Stimulated activated CD4-positive, alpha-beta T cell treated with anti-CD3 and anti-CD28 coated beads, Interleukin-15, amount 100 ng/mL, for 24 hours (primary cell): ENCODE measurements at regions not wholly inside any gene's neighbourhood (a gene's known extent, or its start where the extent isn't known, plus 50 kb on each side); places are given as distances from the start of the nearest gene placed in this dataset.
"Not testable (repeated sequence)": the region's sequence is repeated elsewhere in the genome, so short reads cannot be mapped to it uniquely, and the experiment has no call there.

Experiments used
- DNase-seq: peaks from one replicate; pipeline ENCODE4 v3.0.0-alpha.2; 2020

DNA sequence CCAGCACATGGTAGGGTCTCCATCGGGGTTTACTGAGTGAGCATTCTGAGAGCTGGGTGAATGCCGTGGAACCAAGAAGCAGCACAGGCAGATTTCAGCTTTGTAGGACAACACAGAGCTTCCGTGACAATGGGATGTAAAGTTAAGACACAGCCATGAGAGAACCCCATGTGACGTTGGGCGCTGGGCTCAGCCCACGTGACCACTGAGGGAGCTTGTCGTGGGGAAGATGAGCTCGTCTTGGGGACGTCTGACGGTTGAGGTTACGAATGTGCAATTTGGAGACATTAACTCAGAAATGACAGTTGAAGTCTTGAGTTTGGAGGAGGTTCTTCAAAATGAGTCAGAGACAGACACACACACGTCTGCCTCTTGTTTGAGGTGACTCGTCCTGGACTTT is 51.5 kb upstream of the MUC20 start:
- peak; percentile 49 for DNase-seq

- not testable (repeated sequence) for DNase-seq
Observed at GRCh38 chr3:195668131-195668766, 52.5 kb upstream of the MUC20 start.

- not testable (repeated sequence) for DNase-seq
Observed at GRCh38 chr3:195665311-195665710, 55.5 kb upstream of the MUC20 start.

GRCh38 chr3:195664131-195664530 is 56.6 kb upstream of the MUC20 start:
- DNase-seq = not testable (repeated sequence)

- not testable (repeated sequence) for DNase-seq
Observed at GRCh38 chr3:195659136-195659533, 61.6 kb upstream of the MUC20 start.

DNA sequence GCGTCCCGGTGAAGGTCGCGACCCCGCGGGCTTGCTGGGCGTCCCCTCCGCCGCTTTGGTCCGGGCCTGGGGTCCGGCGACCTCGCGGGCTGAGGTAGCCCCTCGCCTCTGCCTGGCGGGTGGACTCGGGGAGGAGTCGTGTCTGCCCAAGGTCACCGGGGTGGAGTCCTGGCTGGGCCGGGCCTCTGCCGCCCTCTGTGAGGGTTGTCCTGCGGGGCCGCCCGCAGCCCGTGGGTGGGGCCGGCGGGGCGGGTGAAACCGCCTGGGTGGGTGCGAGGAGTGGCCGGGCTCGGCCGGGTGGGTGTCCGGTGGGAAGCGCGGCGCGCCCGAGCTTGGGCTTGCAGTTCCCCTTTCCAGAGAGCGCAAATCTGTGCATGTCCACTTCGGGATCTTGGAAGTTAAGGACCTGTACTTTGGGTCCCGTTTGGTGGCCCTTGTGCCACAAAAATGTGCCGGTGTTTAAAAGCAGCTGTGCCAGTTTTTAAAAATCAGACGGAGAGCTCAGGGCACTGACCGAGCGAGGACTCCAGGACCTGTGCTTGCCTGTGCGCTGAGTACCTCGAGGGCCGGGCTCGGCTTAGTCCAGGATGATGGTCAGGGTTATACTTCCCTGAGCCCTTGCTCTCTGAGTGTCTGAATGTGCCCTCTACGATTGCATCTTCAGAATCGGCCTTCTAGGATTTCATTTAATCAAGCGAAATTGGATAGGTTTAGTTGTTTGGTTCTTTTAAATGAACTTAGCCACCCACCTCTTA is 62.2 kb upstream of the MUC20 start:
- not testable (repeated sequence) for DNase-seq

DNA sequence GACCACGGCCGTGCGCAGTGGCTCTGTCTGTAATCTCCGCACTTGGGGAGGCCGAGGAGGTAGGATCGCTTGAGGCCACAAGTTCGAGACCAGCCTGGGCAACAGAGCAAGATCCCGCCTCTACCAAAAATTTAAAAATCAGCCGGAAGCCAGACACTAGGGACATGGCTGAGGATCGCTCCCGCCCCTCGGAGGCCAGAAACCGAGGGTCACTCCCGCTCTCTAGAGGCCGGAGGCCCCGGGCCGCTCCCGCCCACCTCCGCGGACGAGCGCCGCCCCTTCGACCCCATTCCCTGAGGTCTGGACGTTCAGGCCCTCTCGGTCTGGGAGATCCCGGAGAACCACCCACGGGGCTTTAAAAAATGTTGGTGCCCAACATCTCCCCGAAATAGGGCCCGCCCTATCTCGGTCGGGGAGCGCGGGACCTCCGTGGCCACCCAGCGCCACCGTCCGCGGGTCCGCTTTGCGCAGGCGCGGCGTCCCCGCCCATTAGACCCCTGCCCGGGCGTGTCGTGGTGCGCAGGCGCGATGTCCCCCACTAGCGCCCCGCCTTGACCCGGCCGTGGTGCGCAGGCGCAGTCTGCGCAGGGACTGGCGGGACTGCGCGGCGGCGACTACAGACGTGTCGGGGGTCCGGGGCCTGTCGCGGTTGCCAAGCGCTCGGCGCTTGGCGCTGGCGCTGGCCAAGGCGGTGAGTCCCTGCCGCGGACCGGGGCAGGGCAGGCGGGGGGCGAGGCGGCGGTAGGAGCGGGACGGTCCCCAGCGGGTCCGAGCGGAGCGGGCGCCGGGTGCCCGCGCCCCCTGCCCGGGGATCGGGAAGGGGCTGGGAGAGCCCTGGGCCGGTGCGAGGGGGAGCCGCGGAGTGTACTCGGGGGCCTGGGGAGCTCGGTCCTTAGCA is 63.1 kb upstream of the MUC20 start:
- DNase-seq = peak; percentile 94

DNA sequence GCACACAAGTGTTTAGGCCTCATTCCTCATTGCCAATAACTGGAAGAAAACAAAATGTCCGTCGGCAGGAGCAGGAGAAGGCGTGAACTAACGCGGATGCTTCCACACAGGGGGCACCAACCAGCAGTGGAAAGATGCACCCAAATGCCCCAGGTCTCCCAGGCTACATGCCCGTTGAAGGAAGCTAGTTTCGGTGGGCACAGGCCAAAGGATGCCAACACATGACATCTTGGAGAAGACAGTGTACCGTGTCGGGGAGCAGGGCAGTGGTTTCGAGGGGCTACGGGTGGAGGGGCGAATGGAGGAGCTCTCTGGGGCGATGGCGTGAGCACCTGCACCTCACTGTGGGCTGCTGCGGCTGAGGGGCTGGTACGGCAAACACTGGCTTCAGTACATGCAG is 64.7 kb upstream of the MUC20 start:
- DNase-seq = not testable (repeated sequence)

DNA sequence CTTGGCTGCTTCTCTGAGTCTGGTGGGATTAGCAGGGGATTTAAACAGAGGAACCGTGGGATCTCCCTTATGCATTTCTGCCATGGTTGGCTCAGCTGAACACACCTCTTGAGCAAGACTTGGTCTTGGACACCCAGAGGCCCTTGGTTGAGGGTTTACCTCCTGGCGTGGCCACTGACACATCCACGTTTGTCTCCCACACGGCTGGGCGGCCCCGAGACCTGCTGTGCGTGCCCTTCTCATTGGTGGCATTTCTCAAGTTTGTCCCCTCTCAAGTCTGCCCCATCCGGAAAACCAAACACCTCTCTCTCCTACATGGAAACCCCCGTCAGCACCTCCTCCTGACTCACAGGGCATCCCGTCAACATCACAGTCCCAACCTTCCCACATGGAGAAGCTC is 66.0 kb upstream of the MUC20 start:
- not testable (repeated sequence) for DNase-seq

DNA sequence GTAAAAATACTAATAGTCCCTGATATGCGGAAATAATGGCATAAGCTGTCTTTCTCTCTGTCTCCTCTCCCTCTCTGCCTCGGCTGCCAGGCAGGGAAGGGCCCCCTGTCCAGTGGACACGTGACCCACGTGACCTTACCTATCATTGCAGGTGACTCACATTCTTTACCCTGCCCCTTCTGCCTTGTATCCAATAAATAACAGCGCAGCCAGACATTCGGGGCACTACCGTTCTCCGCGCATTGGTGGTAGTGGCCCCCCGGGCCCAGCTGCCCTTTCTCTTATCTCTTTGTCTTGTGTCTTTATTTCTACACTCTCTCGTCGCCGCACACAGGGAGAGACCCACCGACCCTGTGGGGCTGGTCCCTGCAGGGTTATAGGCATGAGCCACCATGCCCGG is 66.6 kb upstream of the MUC20 start:
- not testable (repeated sequence) for DNase-seq

- not testable (repeated sequence) for DNase-seq
Observed at GRCh38 chr3:195653641-195654040, 67.1 kb upstream of the MUC20 start.

DNA sequence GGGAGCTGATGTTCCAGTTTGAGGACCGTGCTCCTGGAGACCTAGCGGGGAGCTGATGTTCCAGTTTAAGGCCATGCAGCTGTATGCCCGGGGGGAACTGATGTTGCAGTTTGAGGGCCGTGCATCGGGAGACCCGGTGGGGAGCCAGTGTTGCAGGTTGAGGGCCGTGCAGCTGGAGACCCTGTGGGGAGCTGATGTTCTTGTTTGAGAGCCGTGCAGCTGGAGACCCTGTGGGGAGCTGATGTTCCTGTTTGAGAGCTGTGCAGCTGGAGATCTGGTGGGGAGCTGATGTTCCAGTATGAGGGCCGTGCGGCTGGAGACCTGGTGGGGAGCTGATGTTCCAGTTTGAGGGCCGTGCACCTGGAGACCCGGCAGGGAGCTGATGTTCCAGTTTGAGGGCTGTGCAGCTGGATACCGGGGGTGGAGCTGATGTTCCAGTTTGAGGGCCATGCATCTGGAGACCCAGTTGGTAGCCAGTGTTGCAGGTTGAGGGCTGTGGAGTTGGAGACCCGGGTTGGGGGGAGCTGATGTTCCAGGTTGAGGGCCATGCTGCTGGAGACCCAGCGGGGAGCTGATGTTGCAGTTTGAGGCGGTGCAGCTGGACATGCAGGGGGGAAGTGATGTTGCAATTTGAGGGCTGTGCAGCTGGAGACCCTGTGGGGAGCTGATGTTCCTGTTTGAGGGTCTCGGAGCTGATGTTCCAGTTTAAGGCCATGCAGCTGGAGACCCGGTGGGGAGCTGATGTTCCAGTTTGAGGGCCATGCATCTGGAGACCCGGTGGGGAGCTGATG is 64.4 kb upstream of the APOD start:
- DNase-seq = not testable (repeated sequence)

- DNase-seq = not testable (repeated sequence)
Observed at GRCh38 chr3:195645872-195646271, 62.1 kb upstream of the APOD start.

DNA sequence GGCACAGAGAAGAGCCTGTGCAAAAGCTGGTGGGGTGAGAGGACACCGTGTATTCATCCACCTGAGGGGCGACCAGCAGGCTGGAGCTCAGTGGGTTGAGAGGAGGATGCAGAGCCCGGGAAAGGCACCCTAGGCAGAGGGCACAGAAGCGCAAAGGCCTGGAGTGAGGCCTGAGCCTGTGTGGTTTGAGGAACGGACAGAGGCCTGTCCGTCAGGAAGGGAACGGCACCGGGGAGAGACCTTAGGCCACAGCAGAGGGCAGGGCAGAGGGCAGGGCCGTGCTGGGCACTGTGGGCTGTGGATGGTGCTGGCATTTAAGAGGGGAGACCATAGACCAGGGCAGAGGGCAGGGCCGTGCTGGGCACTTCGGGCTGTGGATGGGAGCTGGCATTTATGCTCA is 59.5 kb upstream of the APOD start:
- not testable (repeated sequence) for DNase-seq

GRCh38 chr3:195642311-195642710 is 58.6 kb upstream of the APOD start:
- not testable (repeated sequence) for DNase-seq

DNA sequence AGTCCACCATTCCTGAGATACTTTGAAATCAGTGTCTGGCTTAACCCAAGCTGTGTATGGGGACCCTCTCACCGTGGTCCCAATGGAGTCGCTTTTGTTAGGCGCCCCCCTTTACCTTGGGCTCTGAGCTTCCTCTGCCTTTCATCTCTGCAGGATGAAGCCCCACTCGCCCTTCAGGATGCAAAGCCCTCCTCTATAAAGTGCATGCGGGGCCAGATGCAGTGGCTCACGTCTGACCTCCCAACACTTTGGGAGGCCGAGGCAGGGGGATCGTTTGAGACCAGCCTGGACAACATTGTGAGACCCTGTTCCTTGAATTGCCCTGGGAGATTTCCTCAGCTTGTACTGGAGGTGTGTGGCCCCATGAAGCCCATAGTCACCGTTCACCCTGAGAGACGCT is 54.7 kb upstream of the APOD start:
- DNase-seq = not testable (repeated sequence)

DNA sequence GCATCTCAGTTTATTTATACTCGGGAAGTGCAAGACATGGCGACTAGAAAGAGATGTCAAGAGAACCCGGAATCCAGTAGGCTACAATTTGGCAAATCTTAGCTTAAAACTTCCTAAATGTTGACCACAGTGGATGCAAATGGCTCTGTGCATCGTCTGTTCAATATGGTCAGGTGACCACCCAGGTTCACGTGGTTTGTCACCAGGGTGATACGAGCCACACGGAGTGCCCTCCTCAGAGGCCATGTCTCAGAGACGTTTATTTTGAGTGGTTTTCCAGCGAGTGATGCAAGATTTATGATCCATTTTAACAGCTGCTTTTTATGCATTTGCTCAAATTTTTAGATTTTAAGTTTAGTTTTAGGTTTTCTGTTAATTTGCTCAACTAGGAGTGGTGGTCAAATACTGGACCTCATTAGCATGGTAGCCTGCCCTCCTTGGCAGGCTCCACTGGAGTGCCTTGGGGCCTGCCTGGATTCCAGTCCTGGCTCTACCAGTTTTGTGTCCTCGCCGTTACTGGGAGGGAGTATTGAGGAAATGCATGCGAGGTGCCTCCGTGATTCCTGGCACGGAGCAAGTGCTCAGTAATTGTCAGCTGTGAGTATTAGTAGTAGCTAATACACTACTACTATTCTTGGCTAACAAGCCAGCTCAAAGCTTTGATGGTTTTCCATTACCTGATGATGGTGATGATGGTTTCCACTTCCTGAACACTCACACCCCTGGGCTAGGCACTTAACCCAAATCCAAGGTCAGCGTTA is 53.9 kb upstream of the APOD start:
- DNase-seq = not testable (repeated sequence)

- not testable (repeated sequence) for DNase-seq
Observed at GRCh38 chr3:195637011-195637410, 53.3 kb upstream of the APOD start.

GRCh38 chr3:195635898-195636685 is 52.4 kb upstream of the APOD start:
- DNase-seq = not testable (repeated sequence)

DNA sequence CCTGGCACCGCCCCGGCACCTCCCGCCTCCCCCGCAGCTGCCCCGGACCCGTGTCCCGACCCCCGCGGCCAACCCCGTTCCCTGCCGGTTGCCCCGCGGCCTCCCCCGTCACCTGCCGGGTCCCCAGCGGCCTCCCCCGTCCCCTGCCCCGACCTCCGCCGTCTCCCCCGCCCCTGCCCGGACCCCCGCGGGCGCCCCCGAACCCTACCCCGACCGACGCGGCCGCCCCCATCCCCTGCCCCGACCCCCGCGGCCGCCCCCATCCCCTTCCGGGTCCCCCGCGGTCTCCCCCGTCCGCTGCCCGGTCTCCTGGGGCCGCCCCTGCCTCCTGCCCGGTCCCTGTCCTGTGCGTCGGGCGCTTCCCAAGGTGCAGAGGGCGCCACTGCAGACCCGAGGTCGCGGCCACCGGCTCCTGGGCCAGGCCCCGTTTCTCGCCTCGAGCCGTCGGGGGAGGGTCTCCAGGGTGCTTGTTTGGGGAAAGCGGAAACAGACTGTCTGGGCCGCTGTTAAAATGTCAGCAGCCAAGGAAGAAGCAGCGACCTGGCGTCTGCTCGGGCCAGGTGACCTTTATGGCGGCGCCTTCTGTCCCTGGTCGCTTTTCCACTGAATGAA is 51.6 kb upstream of the APOD start:
- DNase-seq = not testable (repeated sequence)
